ENCODE measurements at regions not wholly inside any gene's neighbourhood (a gene's known extent, or its start where the extent isn't known, plus 50 kb on each side); places are given as distances from the start of the nearest gene placed in this dataset.

DNA sequence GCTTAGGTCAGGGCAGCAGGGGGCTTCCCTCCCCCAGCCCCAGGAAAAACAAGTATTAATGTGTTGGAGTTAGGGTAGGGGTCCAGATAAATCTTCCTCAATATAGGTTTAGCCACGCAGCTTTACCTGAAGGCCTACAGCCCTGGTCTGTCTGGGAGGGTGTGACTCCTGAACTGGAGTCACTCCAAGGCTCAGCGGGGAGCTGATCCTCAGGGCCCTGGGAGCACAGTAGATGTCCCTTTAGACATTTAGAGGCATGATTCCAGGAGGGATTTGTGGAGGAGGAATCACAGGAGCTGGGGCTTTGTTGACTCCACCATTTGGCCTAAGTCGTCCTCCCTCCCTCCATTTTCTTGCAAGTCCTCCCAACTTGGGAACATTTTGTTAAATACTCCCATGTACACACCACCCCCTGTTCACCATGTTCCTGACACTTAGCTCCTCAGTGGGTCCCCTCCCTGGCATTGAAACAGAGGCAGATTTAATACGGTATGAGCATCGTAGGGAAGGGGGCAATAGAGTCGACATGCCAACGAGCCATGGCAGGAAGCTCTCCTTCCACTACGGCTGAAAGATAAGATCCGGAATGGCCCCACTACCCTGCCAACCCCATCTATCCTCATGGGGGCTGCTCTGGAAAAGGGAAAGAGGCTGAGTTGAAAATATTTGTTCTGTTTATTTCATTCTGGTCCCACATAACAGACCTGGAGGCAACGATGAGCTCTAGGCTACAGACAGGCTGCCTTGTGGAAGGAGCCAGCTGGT, 69.0 kb upstream of the LARS2 start:
- H3K27ac Mint-ChIP-seq = no peak overlapping the region
- CTCF ChIA-PET (ENCODE audit: partially characterized antibody) = interaction anchor here (1.0 to 1.1 kb wide), 2 partner anchors 8 to 12 kb away, joined by 3 read pairs; no protein-coding TSS in a partner anchor

GRCh38 chr3:45319996-45320305, 68.4 kb upstream of the LARS2 start:
- no peak overlapping the region for H3K4me3 ChIP-seq (ENCODE audit: low read length in 2 of 2)
- H3K36me3 ChIP-seq (ENCODE audit: insufficient read depth, low read length) = no peaks in the 10 kb centered on the region
- no peaks in the 10 kb centered on the region for H3K27me3 ChIP-seq (ENCODE audit: insufficient read depth, low read length)
- POLR2A ChIA-PET (ENCODE audit: partially characterized antibody) = no interaction called here
- H3K36me3 Mint-ChIP-seq = no peaks in the 10 kb centered on the region
- intact Hi-C loops (cut with micrococcal nuclease) = no loop called here
- no peak overlapping the region for H3K4me3 Mint-ChIP-seq
- peaks cover 0 to 3% (median 0%) of the 10 kb centered on the region in 8 donors for H3K9me3 Mint-ChIP-seq
- no peak overlapping the region for H3K27ac Mint-ChIP-seq
- CTCF ChIA-PET (ENCODE audit: partially characterized antibody) = interaction anchor here (1.0 to 1.1 kb wide), 2 partner anchors 8 to 12 kb away, joined by 3 read pairs; no protein-coding TSS in a partner anchor
- no peaks in the 10 kb centered on the region for H3K4me1 Mint-ChIP-seq
- no peaks in the 10 kb centered on the region for H3K4me1 ChIP-seq (ENCODE audit: insufficient read depth, low read length)
- no peaks in the 10 kb centered on the region for H3K9me3 ChIP-seq (ENCODE audit: control insufficient read depth in 1 of 2, low read length in 2 of 2)
- DNase-seq = no peak
- no peak overlapping the region for H3K27ac ChIP-seq (ENCODE audit: low read depth, low read length)
- H3K27me3 Mint-ChIP-seq = peaks cover 6 to 9% of the 10 kb centered on the region in 2 donors

More for the DNA sequence above, 69.0 kb upstream of the LARS2 start:
- DNase-seq = no peak
- H3K27ac ChIP-seq (ENCODE audit: low read depth, low read length) = no peak overlapping the region
- no peaks in the 10 kb centered on the region for H3K36me3 ChIP-seq (ENCODE audit: insufficient read depth, low read length)
- H3K4me3 Mint-ChIP-seq = no peak overlapping the region
- H3K27me3 ChIP-seq (ENCODE audit: insufficient read depth, low read length) = no peaks in the 10 kb centered on the region
- no peak overlapping the region for H3K4me3 ChIP-seq (ENCODE audit: low read length in 2 of 2)
- no peaks in the 10 kb centered on the region for H3K36me3 Mint-ChIP-seq
- peaks cover 0 to 3% (median 0%) of the 10 kb centered on the region in 8 donors for H3K9me3 Mint-ChIP-seq
- no peaks in the 10 kb centered on the region for H3K4me1 ChIP-seq (ENCODE audit: insufficient read depth, low read length)
- H3K27me3 Mint-ChIP-seq = peaks cover under 1 to 6% of the 10 kb centered on the region in 2 donors
- no peaks in the 10 kb centered on the region for H3K4me1 Mint-ChIP-seq
- H3K9me3 ChIP-seq (ENCODE audit: control insufficient read depth in 1 of 2, low read length in 2 of 2) = no peaks in the 10 kb centered on the region
- intact Hi-C loops (cut with micrococcal nuclease) = no loop called here
- POLR2A ChIA-PET (ENCODE audit: partially characterized antibody) = no interaction called here

- CTCF ChIA-PET (ENCODE audit: partially characterized antibody) = no interaction called here
Measured at GRCh38 chr3:45320986-45321385, 67.4 kb upstream of the LARS2 start.

GRCh38 chr3:45321607-45322391, 66.6 kb upstream of the LARS2 start:
- H3K9me3 Mint-ChIP-seq = no peaks in the 10 kb centered on the region
- no peak for DNase-seq
- no peak overlapping the region for H3K4me3 ChIP-seq (ENCODE audit: low read length in 2 of 2)
- ChIA-PET CTCF (ENCODE audit: partially characterized antibody) (no interaction called here), POLR2A (ENCODE audit: partially characterized antibody) (no interaction called here)
- H3K27me3 ChIP-seq (ENCODE audit: insufficient read depth, low read length) = no peaks in the 10 kb centered on the region
- no peaks in the 10 kb centered on the region for H3K4me1 Mint-ChIP-seq
- H3K36me3 ChIP-seq (ENCODE audit: insufficient read depth, low read length) = no peaks in the 10 kb centered on the region
- H3K4me3 Mint-ChIP-seq = no peak overlapping the region
- H3K9me3 ChIP-seq (ENCODE audit: control insufficient read depth in 1 of 2, low read length in 2 of 2) = no peaks in the 10 kb centered on the region
- H3K27me3 Mint-ChIP-seq = peaks cover 8 to 10% of the 10 kb centered on the region in 2 donors
- intact Hi-C loops (cut with micrococcal nuclease) = no loop called here
- no peak overlapping the region for H3K27ac Mint-ChIP-seq
- no peak overlapping the region for H3K27ac ChIP-seq (ENCODE audit: low read depth, low read length)
- H3K4me1 ChIP-seq (ENCODE audit: insufficient read depth, low read length) = no peaks in the 10 kb centered on the region
- H3K36me3 Mint-ChIP-seq = no peaks in the 10 kb centered on the region

More at GRCh38 chr3:45320986-45321385, 67.4 kb upstream of the LARS2 start:
- no peak overlapping the region for H3K27ac ChIP-seq (ENCODE audit: low read depth, low read length)
- no peaks in the 10 kb centered on the region for H3K27me3 ChIP-seq (ENCODE audit: insufficient read depth, low read length)
- no peak overlapping the region for H3K4me3 ChIP-seq (ENCODE audit: low read length in 2 of 2)
- no peaks in the 10 kb centered on the region for H3K36me3 Mint-ChIP-seq
- DNase-seq = no peak
- no peaks in the 10 kb centered on the region for H3K4me1 ChIP-seq (ENCODE audit: insufficient read depth, low read length)
- POLR2A ChIA-PET (ENCODE audit: partially characterized antibody) = no interaction called here
- no peaks in the 10 kb centered on the region for H3K9me3 ChIP-seq (ENCODE audit: control insufficient read depth in 1 of 2, low read length in 2 of 2)
- no peaks in the 10 kb centered on the region for H3K4me1 Mint-ChIP-seq
- no peaks in the 10 kb centered on the region for H3K36me3 ChIP-seq (ENCODE audit: insufficient read depth, low read length)
- intact Hi-C loops (cut with micrococcal nuclease) = no loop called here
- no peaks in the 10 kb centered on the region for H3K9me3 Mint-ChIP-seq
- no peak overlapping the region for H3K27ac Mint-ChIP-seq
- H3K4me3 Mint-ChIP-seq = no peak overlapping the region
- peaks cover 8 to 9% of the 10 kb centered on the region in 2 donors for H3K27me3 Mint-ChIP-seq

DNA sequence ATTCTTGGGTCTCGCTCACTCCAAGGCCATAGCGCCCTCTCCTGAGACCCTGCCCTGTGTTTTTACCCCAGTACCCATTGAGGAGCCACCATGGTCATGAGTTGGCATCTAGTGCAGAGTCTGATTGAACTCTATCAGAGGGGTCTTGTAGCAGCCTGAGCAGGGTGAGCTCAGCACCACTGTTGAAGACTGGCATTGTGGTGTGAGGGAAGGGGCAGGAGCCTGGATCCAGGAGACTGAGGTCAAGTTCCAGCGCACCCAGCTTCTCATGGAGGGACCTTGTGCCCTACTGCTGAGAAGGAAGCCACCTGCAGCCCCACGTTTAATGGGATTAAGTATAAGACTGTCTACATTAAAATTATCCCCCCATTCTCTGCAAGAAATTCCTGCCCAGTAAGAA, 65.8 kb upstream of the LARS2 start:
- intact Hi-C loops (cut with micrococcal nuclease) = no loop called here
- ChIA-PET POLR2A (ENCODE audit: partially characterized antibody) (no interaction called here), CTCF (ENCODE audit: partially characterized antibody) (no interaction called here)
- no peaks in the 10 kb centered on the region for H3K4me1 Mint-ChIP-seq
- H3K27ac ChIP-seq (ENCODE audit: low read depth, low read length) = no peak overlapping the region
- no peak overlapping the region for H3K27ac Mint-ChIP-seq
- no peaks in the 10 kb centered on the region for H3K4me1 ChIP-seq (ENCODE audit: insufficient read depth, low read length)
- DNase-seq = no peak
- H3K27me3 Mint-ChIP-seq = peaks cover 14 to 16% of the 10 kb centered on the region in 2 donors
- no peaks in the 10 kb centered on the region for H3K36me3 Mint-ChIP-seq
- no peaks in the 10 kb centered on the region for H3K9me3 ChIP-seq (ENCODE audit: control insufficient read depth in 1 of 2, low read length in 2 of 2)
- H3K27me3 ChIP-seq (ENCODE audit: insufficient read depth, low read length) = no peaks in the 10 kb centered on the region
- no peak overlapping the region for H3K4me3 Mint-ChIP-seq
- no peaks in the 10 kb centered on the region for H3K36me3 ChIP-seq (ENCODE audit: insufficient read depth, low read length)
- H3K4me3 ChIP-seq (ENCODE audit: low read length in 2 of 2) = no peak overlapping the region
- H3K9me3 Mint-ChIP-seq = no peaks in the 10 kb centered on the region

DNA sequence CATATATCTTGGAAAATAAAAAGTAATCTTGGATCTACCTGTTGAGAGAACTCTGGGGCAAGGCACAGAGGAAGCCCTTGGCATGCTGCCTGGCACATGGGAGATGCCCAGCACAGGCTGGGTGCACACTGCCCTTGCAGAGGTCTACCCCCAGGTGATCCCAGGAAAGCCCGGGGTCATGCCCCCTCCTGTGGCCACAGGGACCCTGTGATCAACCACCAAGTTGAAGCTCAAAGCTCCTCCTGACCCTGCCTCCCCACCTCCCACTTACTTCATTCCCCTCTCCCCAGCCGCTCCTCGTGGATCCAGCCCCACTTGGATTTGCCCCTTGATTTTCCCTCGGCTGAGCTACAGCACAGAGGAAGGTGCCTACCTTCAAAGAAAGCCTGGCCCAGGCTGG, 62.7 kb upstream of the LARS2 start:
- Mint-ChIP-seq H3K4me1 (peaks cover 0 to 2% (median 0%) of the 10 kb centered on the region in 4 donors), H3K27ac (no peak overlapping the region), H3K27me3 (peaks cover 22% of the 10 kb centered on the region in 2 donors), H3K36me3 (no peaks in the 10 kb centered on the region), H3K4me3 (no peak overlapping the region), H3K9me3 (no peaks in the 10 kb centered on the region)
- Histone ChIP-seq H3K9me3 (ENCODE audit: control insufficient read depth in 1 of 2, low read length in 2 of 2) (no peaks in the 10 kb centered on the region), H3K4me1 (ENCODE audit: insufficient read depth, low read length) (no peaks in the 10 kb centered on the region), H3K27me3 (ENCODE audit: insufficient read depth, low read length) (no peaks in the 10 kb centered on the region), H3K27ac (ENCODE audit: low read depth, low read length) (no peak overlapping the region), H3K36me3 (ENCODE audit: insufficient read depth, low read length) (no peaks in the 10 kb centered on the region), H3K4me3 (ENCODE audit: low read length in 2 of 2) (no peak overlapping the region)
- CTCF ChIA-PET (ENCODE audit: partially characterized antibody) = no interaction called here
- POLR2A ChIA-PET (ENCODE audit: partially characterized antibody) = no interaction called here
- intact Hi-C loops (cut with micrococcal nuclease) = no loop called here
- no peak for DNase-seq

GRCh38 chr3:45329761-45330305, 58.5 kb upstream of the LARS2 start:
- H3K4me1 ChIP-seq (ENCODE audit: insufficient read depth, low read length) = no peaks in the 10 kb centered on the region
- POLR2A ChIA-PET (ENCODE audit: partially characterized antibody) = no interaction called here
- no peak for DNase-seq
- intact Hi-C loops (cut with micrococcal nuclease) = no loop called here
- H3K9me3 Mint-ChIP-seq = no peaks in the 10 kb centered on the region
- no peak overlapping the region for H3K27ac Mint-ChIP-seq
- H3K9me3 ChIP-seq (ENCODE audit: control insufficient read depth in 1 of 2, low read length in 2 of 2) = no peaks in the 10 kb centered on the region
- H3K27me3 ChIP-seq (ENCODE audit: insufficient read depth, low read length) = no peaks in the 10 kb centered on the region
- CTCF ChIA-PET (ENCODE audit: partially characterized antibody) = no interaction called here
- H3K4me3 ChIP-seq (ENCODE audit: low read length in 2 of 2) = no peak overlapping the region
- peaks cover 24 to 26% of the 10 kb centered on the region in 2 donors for H3K27me3 Mint-ChIP-seq
- no peak overlapping the region for H3K27ac ChIP-seq (ENCODE audit: low read depth, low read length)
- H3K4me1 Mint-ChIP-seq = peaks cover 0 to 2% (median 0%) of the 10 kb centered on the region in 4 donors
- H3K36me3 Mint-ChIP-seq = no peaks in the 10 kb centered on the region
- no peaks in the 10 kb centered on the region for H3K36me3 ChIP-seq (ENCODE audit: insufficient read depth, low read length)
- H3K4me3 Mint-ChIP-seq = no peak overlapping the region

Measured in CD4-positive, alpha-beta memory T cell (primary cell).